ENCODE measurements at regions not wholly inside any gene's neighbourhood (a gene's known extent, or its start where the extent isn't known, plus 50 kb on each side); places are given as distances from the start of the nearest gene placed in this dataset.
"Not testable (repeated sequence)": the region's sequence is repeated elsewhere in the genome, so short reads cannot be mapped to it uniquely, and the experiment has no call there.

DNA sequence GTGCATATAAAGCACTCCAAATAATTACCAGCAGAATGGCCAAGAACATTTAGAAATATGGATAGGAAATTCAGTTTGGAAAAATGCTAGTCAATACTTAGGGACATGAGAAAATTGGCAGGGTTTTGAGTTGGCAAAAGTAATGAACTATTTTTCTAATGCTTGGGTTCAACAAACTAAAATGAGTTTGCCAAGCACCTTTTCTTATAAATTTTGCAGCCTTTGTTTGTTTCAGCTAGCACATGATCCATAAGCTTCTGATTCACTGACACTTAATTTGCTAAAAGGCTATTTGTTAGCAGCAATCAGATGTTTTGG, 324.8 kb downstream of the QKI start:
- DNase-seq (ENCODE audit: low read depth) = no peak

GRCh38 chr6:163738725-163739407, 324.3 kb downstream of the QKI start:
- no peak for DNase-seq (ENCODE audit: low read depth)

- no peak for DNase-seq (ENCODE audit: low read depth)
These were observed 323.8 kb downstream of the QKI start for GRCh38 chr6:163738304-163738703.

- no peak for DNase-seq (ENCODE audit: low read depth)
These were observed 320.6 kb downstream of the QKI start for GRCh38 chr6:163735076-163735475.

- DNase-seq (ENCODE audit: low read depth) = no peak
These were observed 318.5 kb downstream of the QKI start for GRCh38 chr6:163733061-163733460.

DNA sequence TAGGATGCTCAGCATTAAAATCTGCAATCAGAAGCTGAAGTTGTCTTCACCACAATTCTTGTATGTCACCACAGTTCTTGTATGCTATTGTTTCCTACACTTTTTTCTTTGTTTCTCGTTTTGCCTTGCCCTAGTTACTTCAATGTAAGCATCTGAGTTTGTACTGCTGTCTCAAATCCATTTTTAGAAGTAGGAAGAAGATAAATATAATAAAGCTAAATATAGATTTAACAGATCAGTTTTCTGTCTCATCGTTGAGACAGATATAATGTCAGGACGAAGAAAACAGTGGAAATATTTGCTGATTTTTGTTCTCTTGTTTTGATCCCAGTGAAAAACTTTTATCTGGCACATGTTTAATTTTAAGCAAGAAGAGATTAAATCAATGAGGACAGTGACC, 318.0 kb downstream of the QKI start:
- DNase-seq (ENCODE audit: low read depth) = no peak

GRCh38 chr6:163732014-163732351, 317.5 kb downstream of the QKI start:
- not testable (repeated sequence) for DNase-seq (ENCODE audit: low read depth)

- DNase-seq (ENCODE audit: low read depth) = no peak
These were observed 316.9 kb downstream of the QKI start for GRCh38 chr6:163731215-163732013.

DNA sequence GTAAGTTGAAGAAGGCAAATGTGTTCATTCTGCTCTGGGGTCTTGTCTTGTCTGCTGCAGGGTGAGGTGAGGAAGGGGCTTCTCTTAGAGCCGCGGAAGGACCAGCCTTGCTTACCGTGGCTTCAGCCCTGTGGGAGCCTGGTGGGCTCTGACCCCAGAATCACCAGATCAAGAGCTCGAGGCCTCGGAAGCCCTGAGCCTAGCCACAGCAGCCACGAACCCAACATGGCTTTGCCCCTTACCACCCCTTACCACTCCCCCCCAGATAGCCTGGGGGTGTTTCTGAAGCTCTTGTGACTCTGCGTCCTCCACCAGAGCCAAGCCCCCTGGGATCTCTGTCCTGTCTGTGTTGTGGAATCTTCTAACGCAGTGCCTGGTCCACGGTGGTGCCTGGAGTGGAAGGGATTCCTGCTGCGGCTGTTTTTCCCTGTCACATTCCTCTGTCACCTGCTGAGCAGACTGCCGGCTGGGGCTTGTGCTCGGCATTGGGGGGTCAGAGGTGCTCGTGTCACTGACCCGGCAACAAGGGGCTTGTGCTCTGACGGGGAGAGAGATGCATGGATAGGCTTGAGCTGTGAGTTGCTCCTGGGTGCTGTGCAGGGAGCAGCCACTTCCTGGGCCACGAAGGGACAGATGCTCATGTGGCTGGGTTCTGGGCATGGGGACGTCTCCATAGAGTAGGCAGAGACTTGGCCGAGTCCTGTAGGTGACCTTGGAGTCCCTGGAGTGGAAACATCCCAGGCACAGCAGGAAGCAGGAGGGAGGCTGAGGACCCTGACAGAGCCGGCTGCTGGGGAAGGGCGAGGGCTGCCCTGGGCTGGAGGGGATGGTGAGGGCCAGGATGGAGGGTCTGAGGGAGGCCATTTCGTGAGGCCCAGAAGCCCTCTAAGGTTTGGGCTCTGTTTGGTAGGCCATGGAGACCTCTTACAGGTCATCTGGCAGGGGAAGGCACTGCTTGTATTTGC, 316.0 kb downstream of the QKI start:
- DNase-seq (ENCODE audit: low read depth) = no peak

DNA sequence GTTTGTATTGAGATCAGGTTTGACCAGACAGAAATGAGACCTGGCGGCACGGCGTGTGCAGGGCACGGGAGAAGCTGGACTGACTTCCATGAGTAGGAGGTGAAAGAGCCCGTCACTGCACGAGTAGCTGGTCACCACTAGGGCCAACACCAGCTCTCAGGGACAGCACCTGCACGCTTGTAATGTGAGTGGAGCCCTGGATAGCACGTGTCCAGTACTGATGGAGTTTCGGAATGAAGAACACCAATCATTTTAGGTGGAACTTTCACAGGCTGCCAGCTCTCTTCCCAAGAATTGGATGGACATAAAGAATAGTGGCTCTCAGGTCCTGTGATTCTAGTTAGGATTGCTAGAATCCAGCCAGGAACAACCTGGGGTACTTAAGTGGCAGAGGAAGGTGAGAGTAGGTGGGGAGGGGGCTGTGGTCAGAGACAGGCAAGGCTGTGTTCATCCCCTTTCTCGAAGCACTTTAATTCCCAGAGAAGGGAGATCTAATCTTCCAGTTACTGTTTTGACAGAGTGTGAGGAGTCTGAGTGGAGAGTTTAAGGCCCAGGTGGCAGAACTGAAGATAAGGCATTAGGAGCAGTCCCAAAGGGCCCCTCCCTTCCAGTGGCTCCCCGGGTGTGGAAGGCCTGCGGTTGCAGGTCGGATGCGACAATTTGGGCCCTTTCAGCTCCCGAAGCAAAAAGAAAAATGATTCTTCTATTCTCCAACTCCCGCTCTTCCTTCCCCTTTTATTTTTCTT, 314.8 kb downstream of the QKI start:
- no peak for DNase-seq (ENCODE audit: low read depth)

DNA sequence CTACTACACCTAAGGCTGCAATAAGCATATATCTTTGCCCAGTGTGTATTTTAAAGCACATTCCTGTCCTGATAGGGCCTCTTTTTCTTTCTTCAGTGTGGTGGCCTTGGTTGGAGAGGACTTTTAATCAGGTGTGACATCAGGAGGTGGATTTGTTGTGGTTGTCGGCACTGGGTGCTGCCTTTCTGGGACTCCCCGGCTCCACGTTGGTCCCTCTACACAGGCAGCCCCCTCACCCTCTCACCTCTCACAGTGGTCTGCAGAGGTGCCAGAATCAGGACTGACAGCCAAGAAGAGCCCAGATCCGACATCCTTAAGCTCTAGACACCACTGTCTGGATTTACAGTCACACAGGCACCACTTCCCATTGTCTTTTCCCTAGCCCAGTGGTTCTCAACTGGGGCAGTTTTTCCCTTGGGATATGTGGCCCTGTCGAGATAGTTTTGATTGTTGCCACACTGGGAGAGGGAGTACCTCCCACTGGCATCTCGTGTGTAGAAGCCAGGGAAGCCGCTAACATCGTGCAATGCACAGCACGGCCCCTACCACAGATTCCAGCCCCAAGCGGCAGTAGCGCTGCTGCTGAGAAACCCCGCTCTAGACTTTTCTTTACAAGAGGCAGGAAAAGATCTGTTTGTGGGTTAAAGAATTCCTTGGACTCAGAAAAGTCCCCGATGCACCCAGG, 314.1 kb downstream of the QKI start:
- DNase-seq (ENCODE audit: low read depth) = no peak

DNA sequence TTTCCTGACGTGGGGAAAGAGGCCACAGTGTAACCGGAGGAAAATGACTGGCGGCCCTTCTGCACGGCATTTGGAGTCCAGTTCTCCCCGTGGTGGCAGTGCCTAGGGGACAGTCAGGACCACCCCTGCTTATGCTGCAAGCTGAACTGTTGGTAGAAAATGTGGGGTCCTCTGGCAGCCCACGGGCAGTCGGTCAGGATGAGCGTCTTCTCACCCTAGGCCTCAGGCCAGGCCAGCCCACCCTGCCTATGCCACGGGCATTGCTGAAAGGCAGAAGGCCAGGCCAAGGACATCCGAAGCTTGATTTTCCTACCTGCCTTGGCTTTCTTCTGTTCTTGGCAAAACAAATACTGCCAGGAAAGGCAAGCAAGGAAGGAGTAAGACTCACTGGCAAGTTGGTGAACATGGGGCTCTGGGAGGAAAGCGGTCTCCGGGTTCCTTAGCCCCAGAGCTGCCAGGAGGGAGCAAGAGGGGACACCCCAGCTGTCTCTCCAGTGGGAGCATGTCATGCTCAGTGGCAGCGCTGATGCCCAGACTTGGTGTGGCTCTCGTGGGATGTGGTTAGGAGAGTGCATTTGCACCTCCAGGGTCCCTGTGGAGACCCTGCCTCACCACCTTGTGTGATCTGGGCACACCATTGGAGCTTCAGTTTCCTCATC, 311.6 kb downstream of the QKI start:
- no peak for DNase-seq (ENCODE audit: low read depth)

DNA sequence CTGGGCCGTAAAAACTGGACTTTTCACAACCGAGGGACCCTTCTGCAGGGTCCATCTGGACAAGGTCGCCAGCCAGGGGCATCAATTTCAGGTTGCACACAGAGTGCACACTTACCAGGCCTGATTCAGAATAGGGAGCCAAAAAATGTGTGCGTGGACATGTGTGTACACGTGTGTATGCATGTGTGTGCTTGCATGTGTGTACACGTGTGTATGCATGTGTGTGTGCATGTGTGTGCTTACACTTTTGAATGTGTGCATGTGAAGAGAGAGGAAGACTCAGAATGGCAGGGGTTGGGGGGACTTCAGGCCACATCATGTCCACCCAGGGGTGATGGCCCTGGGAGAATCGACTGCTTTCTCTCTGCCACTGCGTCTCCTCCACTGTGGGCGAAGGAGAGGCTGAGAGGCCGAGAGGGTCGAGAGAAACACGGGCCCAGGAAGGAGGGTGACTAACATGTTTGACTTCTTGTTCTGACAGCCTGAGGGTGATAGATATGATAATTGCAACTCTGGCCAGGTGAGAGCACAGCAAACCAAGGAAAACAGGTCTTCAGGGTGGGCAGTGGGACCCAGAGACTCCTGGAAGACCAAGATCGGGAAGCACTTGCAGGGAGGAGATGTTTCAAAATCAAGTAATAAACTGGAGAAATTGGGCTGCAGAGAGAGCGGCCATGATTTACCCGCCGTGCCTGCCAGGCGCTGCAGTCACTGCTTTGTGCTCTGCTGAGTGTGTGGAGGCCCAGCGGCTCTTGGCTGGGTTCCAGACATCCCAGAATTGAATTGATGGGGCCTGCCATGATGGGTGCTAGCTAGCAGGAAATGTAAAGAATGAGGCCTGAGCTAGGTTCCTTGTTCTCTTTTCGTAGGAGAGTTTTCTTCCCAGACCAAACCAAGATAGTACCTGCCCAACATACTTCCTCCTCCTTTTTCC, 310.8 kb downstream of the QKI start:
- no peak for DNase-seq (ENCODE audit: low read depth)

DNA sequence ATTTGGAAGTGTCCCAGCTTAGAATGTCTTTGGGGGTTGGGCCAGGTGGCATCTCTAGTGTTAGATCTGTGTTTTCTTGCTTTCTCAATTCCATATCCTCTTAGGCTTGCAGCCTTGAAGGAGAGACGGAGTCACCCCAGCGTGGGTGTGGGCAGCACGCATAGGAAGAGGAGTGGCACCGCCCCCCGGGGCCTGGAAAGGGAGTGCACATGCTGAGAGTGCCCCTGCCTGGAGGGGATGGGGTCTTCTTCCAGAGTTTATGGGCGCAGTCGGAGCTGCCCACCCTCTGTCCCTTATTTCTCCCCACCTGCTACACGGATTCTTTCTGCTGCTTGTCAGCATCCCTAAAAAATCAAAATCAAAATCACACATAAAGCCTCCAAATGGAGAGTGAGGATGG, 309.7 kb downstream of the QKI start:
- no peak for DNase-seq (ENCODE audit: low read depth)

DNA sequence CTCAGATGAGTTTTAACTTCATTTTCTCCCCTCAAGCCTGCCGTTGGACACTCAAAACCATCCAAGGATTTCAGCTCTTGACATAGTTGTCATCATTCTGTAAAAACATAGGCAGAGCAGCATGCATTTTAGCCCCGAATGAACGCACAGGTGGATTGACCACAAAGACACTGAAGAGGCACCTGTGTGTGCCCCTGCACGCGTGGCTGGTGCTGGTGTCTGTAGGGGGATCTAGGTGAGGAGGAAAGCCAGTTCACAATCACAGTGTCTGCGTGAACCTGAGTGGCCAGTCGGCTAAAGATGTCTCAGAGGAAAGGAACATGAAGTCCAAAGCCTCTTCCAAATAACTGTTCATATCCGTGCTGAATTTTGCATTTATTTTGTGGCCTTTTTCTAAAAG, 309.2 kb downstream of the QKI start:
- no peak for DNase-seq (ENCODE audit: low read depth)

DNA sequence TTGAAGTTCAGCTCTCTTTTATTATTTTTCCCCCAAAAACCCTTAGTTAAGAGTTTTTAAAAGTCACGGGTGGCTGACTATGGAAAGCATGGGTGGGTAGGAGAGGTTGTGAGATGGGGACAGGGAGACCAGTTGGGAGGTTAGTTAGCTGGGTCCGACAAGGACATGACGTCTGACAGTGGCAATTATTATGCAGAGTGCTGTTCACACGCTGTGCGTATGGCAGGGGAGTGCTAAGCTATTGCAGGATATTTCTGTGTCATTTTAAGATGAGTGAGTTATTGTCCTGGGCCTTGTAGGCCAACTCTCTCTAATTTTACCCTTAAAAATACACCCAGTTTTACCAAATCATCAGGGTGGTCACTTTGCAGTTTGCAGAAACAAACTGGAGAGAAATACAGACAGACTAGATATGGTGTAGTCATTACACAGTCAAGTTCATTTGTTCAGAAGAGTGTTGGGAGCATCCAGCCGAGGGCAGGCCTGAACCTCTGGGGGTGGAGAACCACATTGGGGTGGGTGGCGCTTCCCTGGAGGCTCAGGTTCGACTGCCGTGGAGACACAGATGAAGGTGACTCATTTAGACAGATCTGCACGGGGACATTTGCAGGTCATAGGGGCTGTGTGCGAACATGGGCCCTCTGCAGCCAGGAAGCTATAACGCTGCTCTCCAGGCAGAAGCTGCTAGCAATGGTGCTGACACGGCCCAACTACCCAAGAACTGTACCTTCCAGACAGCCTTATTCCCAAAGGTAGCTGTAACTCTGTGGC, 307.6 kb downstream of the QKI start:
- no peak for DNase-seq (ENCODE audit: low read depth)

- DNase-seq (ENCODE audit: low read depth) = no peak
These were observed 306.9 kb downstream of the QKI start for GRCh38 chr6:163721435-163721834.

DNA sequence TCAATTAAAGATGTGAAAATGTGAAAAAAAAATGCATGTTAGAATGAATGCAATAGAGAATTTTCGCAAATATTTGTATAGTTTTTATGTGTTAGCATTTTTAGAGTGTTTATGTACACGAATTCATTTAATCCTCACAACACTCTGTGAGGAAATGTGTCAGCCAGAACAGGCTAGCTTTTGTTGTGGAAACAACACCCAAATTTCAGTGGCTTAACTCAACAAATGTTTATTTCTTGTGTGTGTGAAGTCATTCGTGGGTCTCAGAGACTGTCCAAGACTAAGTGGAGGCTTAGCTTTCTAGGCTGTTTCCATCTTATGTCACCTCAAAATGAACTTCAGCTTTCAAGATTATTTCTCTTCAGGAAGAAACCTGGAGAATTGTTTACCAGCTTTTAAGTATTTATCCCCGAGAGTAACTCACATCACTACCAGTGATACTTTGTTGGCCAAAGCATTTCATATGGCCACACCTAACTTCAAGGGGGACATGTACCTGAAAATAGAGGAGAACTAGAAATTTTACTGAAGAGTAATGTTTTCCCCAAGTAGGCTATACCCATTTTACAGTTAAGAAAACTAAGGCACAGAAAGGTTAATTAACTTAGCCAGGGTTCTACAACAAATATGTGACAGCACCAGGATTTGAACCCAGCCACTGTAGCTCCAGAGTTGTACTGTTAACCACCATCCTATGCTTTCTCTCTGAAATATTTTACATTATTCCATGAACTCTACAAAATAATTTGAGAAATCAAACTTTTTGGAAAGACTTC, 306.1 kb downstream of the QKI start:
- no peak for DNase-seq (ENCODE audit: low read depth)
